MG63 (cell line): ENCODE measurements at regions not wholly inside any gene's neighbourhood (a gene's known extent, or its start where the extent isn't known, plus 50 kb on each side); places are given as distances from the start of the nearest gene placed in this dataset.
A peak's percentile ranks its signal among the peaks of the same experiment; 100 is the strongest.
"Not testable (repeated sequence)": the region's sequence is repeated elsewhere in the genome, so short reads cannot be mapped to it uniquely, and the experiment has no call there.

ENCODE experiments used
- DNase-seq: peaks from one replicate; pipeline ENCODE4 v3.0.0-alpha.2; 2020
- H3K27me3 ChIP-seq: fragments of 250-450 bp; sonication (Bioruptor Pico); 2 replicates; pipeline ENCODE4 v1.5.1; 2020; ENCODE audit warnings: mild to moderate bottlenecking, moderate library complexity
- H3K36me3 ChIP-seq: fragments of 250-450 bp; sonication (Bioruptor Pico); 2 replicates; pipeline ENCODE4 v1.5.1; 2020; ENCODE audit warnings: mild to moderate bottlenecking, moderate library complexity
- H3K4me3 ChIP-seq: fragments of 250-450 bp; sonication (Bioruptor Pico); 2 replicates; pipeline ENCODE4 v1.5.1; 2020; ENCODE audit warnings: mild to moderate bottlenecking, moderate library complexity
- H3K9me3 ChIP-seq: fragments of 250-450 bp; sonication (Bioruptor Pico); 2 replicates; pipeline ENCODE4 v1.5.1; 2020; ENCODE audit warnings: mild to moderate bottlenecking, moderate library complexity

DNA sequence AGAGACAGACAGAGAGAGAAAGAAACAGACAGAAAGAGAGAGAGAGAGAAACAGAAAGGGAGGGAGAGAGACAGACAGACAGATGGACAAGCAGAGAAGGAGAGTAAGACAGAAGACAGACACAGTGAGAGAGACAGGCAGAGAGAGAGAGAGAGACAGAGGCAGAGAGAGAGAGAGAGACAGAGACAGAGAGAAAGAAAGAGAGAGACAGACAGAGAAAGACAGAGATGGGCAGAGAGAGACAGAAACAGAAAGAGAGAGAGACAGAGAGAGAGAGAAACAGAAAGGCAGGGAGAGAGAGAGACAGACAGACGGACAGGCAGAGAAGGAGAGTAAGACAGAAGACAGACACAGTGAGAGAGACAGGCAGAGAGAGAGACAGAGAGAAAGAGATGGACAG, 754.3 kb upstream of the DEFB115 start:
- H3K36me3 ChIP-seq, DNase-seq, H3K27me3 ChIP-seq, H3K4me3 ChIP-seq, H3K9me3 ChIP-seq: not testable (repeated sequence)

DNA sequence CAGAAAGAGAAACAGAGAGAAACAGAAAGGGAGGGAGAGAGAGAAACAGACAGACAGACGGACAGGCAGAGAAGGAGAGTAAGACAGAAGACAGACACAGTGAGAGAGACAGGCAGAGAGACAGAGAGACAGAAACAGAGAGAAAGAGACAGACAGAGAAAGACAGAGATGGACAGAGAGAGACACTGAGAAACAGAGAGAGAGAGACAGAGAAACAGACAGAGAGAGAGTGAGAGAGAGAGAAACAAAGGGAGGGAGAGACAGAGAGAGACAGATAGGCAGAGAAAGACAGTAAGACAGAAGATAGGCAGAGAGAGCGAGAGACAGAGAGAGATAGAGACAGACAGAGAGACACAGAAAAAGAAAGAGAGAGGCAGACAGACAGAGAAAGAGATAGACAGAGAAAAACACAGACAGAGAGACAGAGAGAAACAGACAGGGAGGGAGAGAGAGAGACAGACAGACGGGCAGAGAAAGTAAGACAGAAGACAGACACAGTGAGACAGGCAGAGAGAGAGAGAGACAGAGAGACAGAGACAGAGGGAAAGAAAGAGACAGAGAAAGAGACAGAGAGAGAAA, 753.4 kb upstream of the DEFB115 start:
- no peaks in the 10 kb centered on the region for H3K9me3 ChIP-seq
- H3K27me3 ChIP-seq, result no peaks in the 10 kb centered on the region; the same call in 1 of the 2 replicates
- DNase-seq, result no peak
- H3K36me3 ChIP-seq, result no peaks in the 10 kb centered on the region
- H3K4me3 ChIP-seq, result no peak overlapping the region

GRCh38 chr20:30505566-30505965, 751.9 kb upstream of the DEFB115 start:
- H3K27me3 ChIP-seq, result no peaks in the 10 kb centered on the region; the same call in 1 of the 2 replicates
- H3K4me3 ChIP-seq, result no peak overlapping the region
- H3K36me3 ChIP-seq, result no peaks in the 10 kb centered on the region
- no peaks in the 10 kb centered on the region for H3K9me3 ChIP-seq
- no peak for DNase-seq

- Histone ChIP-seq H3K4me3 (no peak overlapping the region), H3K27me3 (no peaks in the 10 kb centered on the region; the same call in 1 of the 2 replicates), H3K36me3 (no peaks in the 10 kb centered on the region), H3K9me3 (no peaks in the 10 kb centered on the region)
- DNase-seq, result no peak
Measured at GRCh38 chr20:30506100-30506499, 751.4 kb upstream of the DEFB115 start.

GRCh38 chr20:30508382-30508781, 749.1 kb upstream of the DEFB115 start:
- not testable (repeated sequence) for H3K4me3 ChIP-seq, H3K9me3 ChIP-seq, H3K27me3 ChIP-seq, DNase-seq, H3K36me3 ChIP-seq

GRCh38 chr20:30511322-30512030, 746.0 kb upstream of the DEFB115 start:
- Histone ChIP-seq H3K36me3 (no peaks in the 10 kb centered on the region), H3K9me3 (no peaks in the 10 kb centered on the region)

DNA sequence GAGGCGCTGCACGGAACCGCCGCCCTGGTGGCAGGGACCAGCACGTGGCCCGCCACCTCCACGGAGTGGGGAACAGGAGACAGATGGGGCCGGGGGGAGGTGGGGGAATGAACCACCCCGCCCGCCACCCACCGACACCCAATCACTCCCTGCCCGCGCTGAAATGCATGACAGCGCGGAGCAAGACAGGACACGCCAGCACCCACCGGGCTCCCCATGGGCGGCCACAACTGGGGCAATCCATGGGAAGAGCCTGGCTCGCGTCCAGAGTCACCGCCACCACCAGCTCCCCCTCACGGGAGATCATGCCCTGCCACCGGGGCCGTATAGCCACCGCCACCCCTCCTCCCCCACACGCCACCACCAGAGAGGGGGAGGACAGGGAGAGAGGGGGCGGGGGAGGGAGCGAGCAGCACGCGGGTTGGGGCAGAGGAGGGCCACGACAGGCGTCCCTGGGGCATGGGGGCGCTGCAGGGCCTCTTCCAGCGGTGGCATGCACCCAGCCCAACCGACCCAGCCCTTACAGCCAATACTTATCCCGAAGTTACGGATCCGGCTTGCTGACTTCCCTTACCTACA, 744.3 kb upstream of the DEFB115 start:
- H3K27me3 ChIP-seq, result no peaks in the 10 kb centered on the region
- no peaks in the 10 kb centered on the region for H3K9me3 ChIP-seq
- DNase-seq, result no peak

More at GRCh38 chr20:30511322-30512030, 746.0 kb upstream of the DEFB115 start:
- Histone ChIP-seq H3K27me3 (no peaks in the 10 kb centered on the region), H3K4me3 (no peak overlapping the region)
- no peak for DNase-seq

GRCh38 chr20:30515915-30516314, 741.5 kb upstream of the DEFB115 start:
- not testable (repeated sequence) for H3K27me3 ChIP-seq, H3K9me3 ChIP-seq, DNase-seq, H3K4me3 ChIP-seq, H3K36me3 ChIP-seq

More for the DNA sequence above, 744.3 kb upstream of the DEFB115 start:
- Histone ChIP-seq H3K36me3 (no peaks in the 10 kb centered on the region), H3K4me3 (no peak overlapping the region)

GRCh38 chr20:30518906-30519305, 738.6 kb upstream of the DEFB115 start:
- H3K36me3 ChIP-seq, H3K9me3 ChIP-seq, H3K27me3 ChIP-seq, DNase-seq, H3K4me3 ChIP-seq: not testable (repeated sequence)

DNA sequence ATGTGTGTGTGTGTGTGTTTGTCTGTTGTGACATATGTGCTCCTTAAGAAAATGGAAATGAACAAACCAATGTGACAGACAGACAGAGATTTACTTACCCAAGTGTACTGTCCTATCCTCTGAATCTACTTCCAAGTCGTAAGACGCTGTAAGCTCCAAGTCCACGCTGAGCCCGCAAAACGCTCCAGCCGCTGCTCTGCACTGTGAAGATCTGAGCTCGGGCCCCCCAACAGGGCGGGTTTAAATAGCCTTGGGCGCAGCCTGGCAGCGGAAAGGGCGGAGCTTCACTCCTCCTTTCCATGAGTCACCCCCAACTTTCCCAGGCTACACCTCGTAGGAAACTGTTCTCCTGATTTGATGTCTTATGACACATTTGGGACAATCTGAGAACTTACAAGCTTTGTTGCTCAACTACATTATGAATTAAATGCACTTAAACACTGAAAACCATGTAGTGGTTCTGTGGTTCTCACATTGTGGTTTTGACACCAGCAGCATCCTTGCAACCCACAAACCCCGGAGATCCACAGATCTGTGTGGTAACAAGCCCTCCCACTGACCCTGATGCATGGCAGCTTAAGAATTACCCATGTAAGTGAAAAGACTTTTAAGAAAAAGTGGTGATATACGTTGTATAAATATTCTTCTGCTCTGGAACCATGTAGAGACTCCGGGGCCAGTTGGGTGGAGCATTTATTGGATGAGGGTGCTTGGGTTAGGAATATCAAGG, 735.6 kb upstream of the DEFB115 start:
- H3K4me3 ChIP-seq, H3K36me3 ChIP-seq, H3K9me3 ChIP-seq, H3K27me3 ChIP-seq: not testable (repeated sequence)
- peak; percentile 29 for DNase-seq

DNA sequence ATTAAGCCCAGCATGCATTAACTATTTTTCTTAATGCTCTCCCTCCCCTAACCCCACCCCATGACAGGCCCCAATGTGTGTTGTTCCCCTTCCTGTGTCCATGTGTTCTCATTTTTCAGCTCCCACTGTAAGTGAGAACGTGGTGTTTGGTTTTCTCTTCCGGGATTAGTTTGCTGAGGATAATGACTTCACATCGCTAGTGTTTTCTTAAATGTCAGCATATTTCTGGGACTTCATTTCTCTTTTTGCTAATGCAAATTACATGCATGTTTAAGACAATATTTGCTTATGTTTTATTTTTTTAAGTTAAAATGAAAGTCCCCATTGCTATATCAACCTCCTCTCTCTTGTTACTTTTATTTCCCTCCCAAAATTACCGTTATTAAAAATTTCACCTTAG, 733.3 kb upstream of the DEFB115 start:
- H3K9me3 ChIP-seq, H3K27me3 ChIP-seq, DNase-seq, H3K4me3 ChIP-seq, H3K36me3 ChIP-seq: not testable (repeated sequence)

- DNase-seq, H3K27me3 ChIP-seq, H3K9me3 ChIP-seq, H3K36me3 ChIP-seq, H3K4me3 ChIP-seq: not testable (repeated sequence)
Measured at GRCh38 chr20:30524761-30525160, 732.7 kb upstream of the DEFB115 start.

DNA sequence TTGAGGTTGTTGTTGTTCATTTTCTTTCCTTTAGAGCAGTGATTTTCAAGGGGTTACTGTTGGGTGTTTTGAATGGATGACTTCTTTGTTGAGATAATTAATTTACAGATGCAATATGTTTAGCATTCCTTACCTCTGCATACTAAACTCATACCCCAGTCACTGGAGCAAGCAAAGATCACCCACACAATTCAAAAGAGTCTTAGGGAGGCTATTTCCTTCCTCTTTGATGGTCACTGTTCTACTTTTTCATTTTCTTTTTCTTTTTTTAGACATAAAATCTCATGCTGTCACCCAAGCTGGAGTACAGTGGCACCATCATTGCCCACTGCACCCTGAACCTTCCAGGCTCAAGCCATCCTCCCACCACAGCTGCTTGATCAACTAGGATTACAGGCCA, 723.8 kb upstream of the DEFB115 start:
- not testable (repeated sequence) for H3K27me3 ChIP-seq, DNase-seq, H3K9me3 ChIP-seq, H3K36me3 ChIP-seq
- H3K4me3 ChIP-seq, result peak overlapping the region; percentile 19; the same call in 1 of the 2 replicates

DNA sequence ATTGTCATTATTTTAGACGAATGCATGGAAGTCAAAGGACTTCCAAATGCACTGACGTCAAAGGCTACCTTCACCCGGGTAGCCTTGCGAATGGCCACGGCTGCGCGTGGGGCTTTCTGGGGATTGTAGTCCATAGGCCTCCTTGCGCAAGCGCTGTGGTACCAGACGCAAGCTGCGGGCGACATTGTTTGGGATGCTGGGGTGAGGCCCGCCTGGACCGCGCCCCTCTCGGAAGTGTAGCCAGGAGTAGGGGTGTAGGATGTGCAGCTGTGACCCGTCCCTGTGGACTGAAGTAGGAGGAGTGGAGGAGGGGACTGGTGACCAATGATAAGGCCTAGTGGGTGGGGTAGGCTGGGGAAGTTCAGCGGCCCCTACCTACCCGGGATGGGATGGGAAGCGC, 720.0 kb upstream of the DEFB115 start:
- peak; percentile 63 for DNase-seq
- H3K4me3 ChIP-seq, H3K9me3 ChIP-seq, H3K36me3 ChIP-seq, H3K27me3 ChIP-seq: not testable (repeated sequence)

GRCh38 chr20:30540330-30541069, 717.0 kb upstream of the DEFB115 start:
- not testable (repeated sequence) for DNase-seq, H3K9me3 ChIP-seq, H3K27me3 ChIP-seq, H3K4me3 ChIP-seq, H3K36me3 ChIP-seq

- H3K4me3 ChIP-seq, H3K9me3 ChIP-seq, H3K36me3 ChIP-seq, H3K27me3 ChIP-seq, DNase-seq: not testable (repeated sequence)
Measured at GRCh38 chr20:30551236-30551635, 706.2 kb upstream of the DEFB115 start.

GRCh38 chr20:30556797-30557196, 700.7 kb upstream of the DEFB115 start:
- H3K9me3 ChIP-seq, H3K4me3 ChIP-seq, H3K27me3 ChIP-seq, DNase-seq, H3K36me3 ChIP-seq: not testable (repeated sequence)
